Ovary (tissue), 7 donors: ENCODE measurements at regions not wholly inside any gene's neighbourhood (a gene's known extent, or its start where the extent isn't known, plus 50 kb on each side); places are given as distances from the start of the nearest gene placed in this dataset.

Experiments
- DNase-seq, 5 donors: peaks; one replicate each; pipeline ENCODE4 v3.0.0-alpha.2; 2019 to 2020
- H3K27ac ChIP-seq, 2 donors: fragments of 200-600 bp; one replicate each; pipeline versions ENCODE4 v1.5.1 to v1.8.0; 2019 to 2022
- H3K27me3 ChIP-seq: fragments of 200-600 bp; one replicate; pipeline ENCODE4 v1.8.0; 2022
- H3K36me3 ChIP-seq: fragments of 200-600 bp; sonication (generic); one replicate; pipeline ENCODE4 v1.5.1; 2019
- H3K4me1 ChIP-seq: one replicate; pipeline ENCODE4 v1.8.1; 2013; ENCODE audit warnings: mild to moderate bottlenecking, moderate library complexity; ENCODE audit not compliant: insufficient read depth
- H3K4me3 ChIP-seq: fragments of 200-600 bp; sonication (generic); one replicate; pipeline ENCODE4 v1.5.1; 2017
- H3K9me3 ChIP-seq, 2 donors: fragments of 200-600 bp in 1 of 2; sonication (generic) in 1 of 2; one replicate each; pipeline versions ENCODE4 v1.5.1 to v1.8.1; 2013 to 2019; ENCODE audit warnings: mild to moderate bottlenecking in 1 of 2, moderate library complexity in 1 of 2
- EP300 ChIP-seq: sonication (generic); formaldehyde crosslinking; IDR thresholded peaks from one replicate; pipeline ENCODE4 v1.6.1; 2017; ENCODE audit warnings: antibody characterized with exemption
- POLR2A ChIP-seq: fragments of 450-650 bp; IDR thresholded peaks from one replicate; pipeline ENCODE4 v1.6.1; 2017; ENCODE audit warnings: antibody characterized with exemption, mild to moderate bottlenecking, moderate library complexity
- WGBS, 3 donors: extraction: QIAGEN DNeasy Blood & Tissue Kit in 1 of 3; methylation state at CpG; one replicate each; pipeline versions ENCODE4 v1.1.5 to v1.1.7; 2013 to 2017; 5-methylcytosine and 5-hydroxymethylcytosine counted together
- intact Hi-C, 4 donors: fragments of 100-400 bp; cut with DNase I; formaldehyde crosslinking; loops; one replicate each; pipeline versions ENCODE4 v1.11.0 to v1.15.1; 2022 to 2023
- TF ChIP-seq, protein P1 (sequence below), 3 donors: fragments of 450-650 bp in 2 of 3; fragments of 200-600 bp in 1 of 3; IDR thresholded peaks; one replicate each; pipeline versions ENCODE4 v1.5.1 to v1.8.0; 2016 to 2022; ENCODE audit warnings: antibody characterized with exemption in 3 of 3, mild to moderate bottlenecking in 1 of 3
- donor health status: DM: no; HTN: no; CAD: no; lungs with moderate emphysema.
- donor health status: DM: no; HTN: no; CAD: no.
- donor health status: Bipolar disorder and iron deficiency.
- donor health status: DM: no; HTN: no; CAD: no.
- donor health status: DM: yes; HTN: yes; CAD: no.

DNA sequence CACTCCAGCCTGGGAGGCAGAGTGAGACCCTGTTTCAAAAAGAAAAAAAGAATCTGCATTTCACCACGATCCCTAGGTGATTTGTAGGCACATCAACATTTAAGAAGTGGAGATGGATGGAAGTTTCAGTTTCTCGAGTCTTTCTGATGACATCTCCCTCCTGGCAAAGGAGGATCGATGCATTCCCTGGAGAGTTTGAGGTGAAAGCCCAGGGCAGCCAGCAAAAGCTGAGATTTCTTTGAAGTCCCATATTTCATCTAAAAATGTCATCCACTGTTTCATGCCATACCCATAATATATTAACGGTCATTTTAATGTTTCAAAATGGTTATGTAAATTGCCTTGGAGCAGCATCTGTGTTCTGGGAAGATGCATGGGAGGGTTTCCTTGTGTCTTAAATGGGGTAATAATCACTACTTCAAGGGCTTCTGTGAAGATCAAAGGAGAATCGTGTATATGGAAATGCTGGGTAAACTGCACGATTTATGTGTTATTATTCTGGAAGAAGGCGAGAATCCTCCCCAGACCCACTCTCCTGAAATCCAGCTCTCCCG, 63.4 kb downstream of the KATNIP start:
- Histone ChIP-seq H3K36me3 (no peaks in the 10 kb centered on the region), H3K4me3 (no peak overlapping the region), H3K27ac (no peak overlapping the region), H3K27me3 (no peaks in the 10 kb centered on the region), H3K4me1 (peaks cover 3% of the 10 kb centered on the region), H3K9me3 (no peaks in the 10 kb centered on the region)
- intact Hi-C loops, result no loop called here
- WGBS, 3 donors, result 47 to 67% (median 61%) methylated on average over 8 of the region's 8 CpGs
- no peak for DNase-seq
- TF ChIP-seq EP300 (no peak), POLR2A (no peak)
- TF ChIP-seq, protein P1, sequence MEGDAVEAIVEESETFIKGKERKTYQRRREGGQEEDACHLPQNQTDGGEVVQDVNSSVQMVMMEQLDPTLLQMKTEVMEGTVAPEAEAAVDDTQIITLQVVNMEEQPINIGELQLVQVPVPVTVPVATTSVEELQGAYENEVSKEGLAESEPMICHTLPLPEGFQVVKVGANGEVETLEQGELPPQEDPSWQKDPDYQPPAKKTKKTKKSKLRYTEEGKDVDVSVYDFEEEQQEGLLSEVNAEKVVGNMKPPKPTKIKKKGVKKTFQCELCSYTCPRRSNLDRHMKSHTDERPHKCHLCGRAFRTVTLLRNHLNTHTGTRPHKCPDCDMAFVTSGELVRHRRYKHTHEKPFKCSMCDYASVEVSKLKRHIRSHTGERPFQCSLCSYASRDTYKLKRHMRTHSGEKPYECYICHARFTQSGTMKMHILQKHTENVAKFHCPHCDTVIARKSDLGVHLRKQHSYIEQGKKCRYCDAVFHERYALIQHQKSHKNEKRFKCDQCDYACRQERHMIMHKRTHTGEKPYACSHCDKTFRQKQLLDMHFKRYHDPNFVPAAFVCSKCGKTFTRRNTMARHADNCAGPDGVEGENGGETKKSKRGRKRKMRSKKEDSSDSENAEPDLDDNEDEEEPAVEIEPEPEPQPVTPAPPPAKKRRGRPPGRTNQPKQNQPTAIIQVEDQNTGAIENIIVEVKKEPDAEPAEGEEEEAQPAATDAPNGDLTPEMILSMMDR (IDR thresholded peaks at IDR 0.05), result no peak

DNA sequence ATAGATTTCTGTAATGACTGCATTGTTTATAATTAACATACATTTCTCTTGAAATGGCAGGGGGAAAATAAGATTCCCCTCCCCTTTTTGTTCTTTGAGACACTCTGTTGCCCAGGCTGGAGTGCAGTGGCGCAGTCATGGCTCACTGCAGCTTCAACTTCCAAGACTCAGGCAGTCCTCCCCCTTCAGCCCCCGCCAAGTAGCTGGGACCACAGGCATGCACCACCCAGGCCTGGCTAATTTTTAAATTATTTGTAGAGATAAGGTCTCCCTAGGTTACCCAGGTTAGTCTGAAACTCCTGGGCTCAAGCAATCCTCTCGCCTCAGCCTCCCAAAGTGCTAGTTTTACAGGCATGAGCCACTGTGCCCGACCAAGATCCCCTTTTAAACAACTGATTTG, 67.7 kb downstream of the KATNIP start:
- Histone ChIP-seq H3K27me3 (no peaks in the 10 kb centered on the region), H3K9me3 (no peaks in the 10 kb centered on the region), H3K36me3 (no peaks in the 10 kb centered on the region), H3K4me3 (no peak overlapping the region), H3K4me1 (peaks cover 5% of the 10 kb centered on the region), H3K27ac (no peak overlapping the region)
- WGBS, 3 donors, result 88 to 91% (median 90%) methylated on average over 4 of the region's 4 CpGs
- intact Hi-C loops, result no loop called here
- TF ChIP-seq, protein P1 (IDR thresholded peaks at IDR 0.05), result no peak
- TF ChIP-seq EP300, result no peak
- TF ChIP-seq POLR2A, result no peak
- DNase-seq, result no peak

DNA sequence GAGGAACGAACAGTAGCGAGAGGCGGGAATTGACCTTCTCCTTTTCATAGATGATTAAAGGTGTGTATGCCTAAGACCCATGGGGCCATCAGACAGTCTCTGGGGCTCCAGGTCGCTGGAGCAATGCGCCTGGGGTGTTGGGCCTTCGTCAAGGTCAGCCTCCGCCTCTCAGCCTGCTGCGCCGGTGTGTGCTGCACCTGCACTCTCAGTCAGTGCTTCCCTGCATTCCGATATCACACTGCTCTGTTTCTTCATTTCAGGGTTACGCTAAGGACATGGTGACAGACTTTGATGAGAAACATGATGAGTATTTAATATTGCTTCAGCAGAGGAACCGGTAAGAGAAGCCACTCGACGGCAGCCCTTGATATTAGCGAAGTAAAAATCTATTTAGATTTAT, 68.2 kb downstream of the KATNIP start:
- Histone ChIP-seq H3K27ac (no peak overlapping the region), H3K4me1 (peaks cover 5% of the 10 kb centered on the region), H3K36me3 (no peaks in the 10 kb centered on the region), H3K9me3 (no peaks in the 10 kb centered on the region), H3K27me3 (no peaks in the 10 kb centered on the region), H3K4me3 (no peak overlapping the region)
- DNase-seq, result no peak
- TF ChIP-seq, protein P1 (IDR thresholded peaks at IDR 0.05), result no peak
- TF ChIP-seq POLR2A, result no peak
- no peak for TF ChIP-seq EP300
- intact Hi-C loops, result no loop called here
- 64 to 74% (median 67%) methylated on average over 15 of the region's 15 CpGs for WGBS, 3 donors

DNA sequence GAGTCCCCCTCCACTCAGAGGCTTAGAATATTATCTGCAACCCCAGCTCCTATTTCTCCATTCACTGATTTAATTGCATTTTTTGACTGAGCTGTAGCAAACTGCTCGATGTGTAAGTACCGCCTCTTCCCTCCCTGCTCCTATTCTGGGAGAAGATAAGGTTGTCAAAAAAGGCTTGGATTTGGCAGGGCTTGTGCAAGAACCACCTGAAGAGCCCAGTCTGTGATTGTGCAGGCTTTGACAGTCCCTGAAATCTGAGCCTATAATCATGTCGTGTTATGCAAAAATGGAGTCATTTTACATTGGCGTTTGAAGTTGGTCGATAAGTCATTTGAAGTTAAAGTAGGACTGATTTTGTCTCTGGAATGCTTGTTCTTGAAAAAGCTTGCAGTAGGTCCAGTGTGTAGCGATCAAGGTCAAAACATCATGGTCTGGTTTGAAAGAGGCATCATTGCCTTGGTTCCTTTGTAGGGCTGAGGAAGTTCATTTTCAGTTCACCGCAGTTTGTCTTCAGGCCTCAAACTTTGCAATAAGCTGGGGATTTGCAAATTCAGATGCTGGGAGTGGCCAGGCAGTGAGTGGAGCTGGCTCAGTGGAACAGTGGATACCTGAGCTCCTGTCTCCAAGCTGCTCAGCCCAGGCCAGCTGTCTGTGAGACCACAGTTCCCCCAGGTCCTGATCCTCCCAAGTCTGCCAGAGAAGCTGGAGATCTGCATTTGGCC, 68.8 kb downstream of the KATNIP start:
- intact Hi-C loops, result no loop called here
- Histone ChIP-seq H3K4me3 (no peak overlapping the region), H3K4me1 (peaks cover 5% of the 10 kb centered on the region), H3K36me3 (no peaks in the 10 kb centered on the region), H3K27ac (no peak overlapping the region), H3K9me3 (no peaks in the 10 kb centered on the region), H3K27me3 (no peaks in the 10 kb centered on the region)
- no peak for DNase-seq
- TF ChIP-seq, protein P1 (IDR thresholded peaks at IDR 0.05), result no peak
- TF ChIP-seq EP300, result no peak
- TF ChIP-seq POLR2A, result no peak
- 23 to 38% (median 24%) methylated on average over 7 of the region's 7 CpGs for WGBS, 3 donors
